HuH-7.5 (cell line): ENCODE measurements at regions not wholly inside any gene's neighbourhood (a gene's known extent, or its start where the extent isn't known, plus 50 kb on each side); places are given as distances from the start of the nearest gene placed in this dataset.

Experiments used
- DNase-seq: peaks from one replicate; pipeline ENCODE4 v3.0.0; 2011; ENCODE audit warnings: low spot score

- DNase-seq, result no peak
These were observed 86.0 kb upstream of the TP53I11 start for GRCh38 chr11:45036733-45037132.

DNA sequence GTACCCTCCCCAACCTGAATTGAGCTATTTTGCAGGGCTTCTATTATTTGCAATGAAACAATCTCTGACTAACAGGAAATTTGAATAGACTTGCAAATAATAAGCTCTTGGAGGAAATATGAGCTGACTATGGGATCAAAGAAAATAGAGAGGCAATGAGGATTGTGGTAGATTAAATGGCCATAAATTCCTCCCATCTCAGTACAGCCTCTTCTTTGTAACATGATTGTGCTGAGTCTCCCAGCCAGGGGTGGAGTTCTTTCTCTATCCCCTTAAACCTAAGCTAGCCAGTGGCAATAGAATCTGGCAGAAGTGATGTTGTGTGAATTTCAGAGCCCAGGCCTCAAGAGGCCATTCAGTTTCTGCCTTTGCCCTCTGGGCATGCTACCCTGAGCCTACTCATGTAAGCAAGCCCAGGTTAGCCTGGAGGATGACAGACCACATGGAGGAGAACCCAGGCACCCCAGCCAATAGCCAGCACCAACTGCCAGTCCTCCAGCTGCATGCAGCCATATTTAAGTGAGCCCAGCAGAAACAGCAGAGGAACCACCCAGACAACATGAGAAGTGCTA lies 86.8 kb upstream of the TP53I11 start:
- no peak for DNase-seq

GRCh38 chr11:45038923-45039322 lies 88.2 kb upstream of the TP53I11 start:
- DNase-seq, result no peak

DNA sequence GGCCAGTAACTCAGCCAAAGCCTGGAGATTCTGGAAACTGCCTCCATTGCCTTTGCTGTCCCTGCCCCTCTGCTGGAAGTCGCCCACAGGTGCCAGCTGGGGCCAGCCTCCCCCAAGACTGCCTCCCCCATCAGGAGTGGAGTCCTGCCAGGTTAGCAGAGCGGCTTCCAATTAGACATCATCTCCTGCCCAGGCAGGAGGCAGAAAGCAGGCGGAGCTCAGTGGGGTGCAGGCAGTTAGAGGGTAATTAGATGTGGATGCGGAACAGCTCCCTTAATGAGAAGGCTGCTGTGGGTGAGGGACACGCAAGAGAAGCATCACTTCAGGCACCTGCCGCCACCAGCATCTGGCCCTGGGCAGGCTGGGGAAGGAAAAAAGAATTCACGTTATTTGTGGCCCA lies 90.9 kb upstream of the TP53I11 start:
- DNase-seq, result no peak

DNA sequence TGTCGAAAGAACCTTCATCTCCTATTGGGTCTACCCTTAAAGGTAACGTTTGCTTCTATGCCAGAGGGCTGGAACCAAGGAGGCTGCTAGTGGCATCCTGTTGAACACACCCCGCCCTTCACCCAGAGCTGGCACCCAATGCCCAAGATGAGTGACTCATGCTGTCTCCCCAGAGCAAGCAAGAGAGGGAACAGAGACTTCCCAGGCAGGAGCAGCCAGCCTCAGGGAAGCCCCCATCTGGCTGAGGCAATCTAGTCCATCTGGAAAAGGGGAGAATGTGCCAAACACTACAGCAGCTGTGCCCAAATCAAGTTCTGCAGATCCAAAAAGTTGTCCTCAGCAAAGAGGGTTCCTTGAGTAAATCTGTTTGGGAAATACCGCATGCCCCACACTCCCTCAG lies 91.9 kb upstream of the TP53I11 start:
- no peak for DNase-seq

DNA sequence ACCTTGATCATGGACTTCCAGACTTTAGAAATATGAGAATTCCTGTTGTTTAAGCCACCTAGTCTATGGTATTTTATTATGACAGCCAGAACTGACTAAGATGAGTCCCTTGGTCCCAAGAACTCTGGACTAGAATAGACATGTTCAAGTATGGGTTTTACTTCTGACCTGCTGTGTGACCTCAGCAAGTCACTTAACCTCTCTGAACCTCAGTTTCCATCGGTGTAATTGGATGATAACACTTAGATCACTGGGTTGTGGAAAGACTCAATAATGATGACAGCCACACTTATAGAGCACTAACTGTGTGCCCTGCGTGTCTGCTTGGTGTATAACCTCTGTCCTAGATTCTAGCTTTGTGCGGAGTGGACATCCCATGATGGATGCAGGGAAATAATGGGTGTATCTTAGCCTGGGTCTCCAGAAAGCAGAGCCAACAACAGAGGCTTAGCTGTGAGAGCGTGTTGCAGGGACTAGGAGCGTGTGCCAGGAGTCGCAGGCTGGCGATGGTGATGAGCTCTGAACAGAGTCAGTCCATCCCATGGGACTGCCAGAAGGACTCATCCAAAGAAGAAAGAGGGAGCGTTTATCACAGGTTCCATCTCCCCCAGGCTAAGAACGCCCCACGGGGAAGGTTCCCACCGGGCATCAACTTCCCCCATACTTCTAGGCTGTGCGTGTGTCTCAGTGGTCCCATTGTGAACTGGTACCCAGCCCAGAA lies 93.2 kb upstream of the TP53I11 start:
- no peak for DNase-seq

- no peak for DNase-seq
These were observed 95.2 kb upstream of the TP53I11 start for GRCh38 chr11:45045683-45046471.

DNA sequence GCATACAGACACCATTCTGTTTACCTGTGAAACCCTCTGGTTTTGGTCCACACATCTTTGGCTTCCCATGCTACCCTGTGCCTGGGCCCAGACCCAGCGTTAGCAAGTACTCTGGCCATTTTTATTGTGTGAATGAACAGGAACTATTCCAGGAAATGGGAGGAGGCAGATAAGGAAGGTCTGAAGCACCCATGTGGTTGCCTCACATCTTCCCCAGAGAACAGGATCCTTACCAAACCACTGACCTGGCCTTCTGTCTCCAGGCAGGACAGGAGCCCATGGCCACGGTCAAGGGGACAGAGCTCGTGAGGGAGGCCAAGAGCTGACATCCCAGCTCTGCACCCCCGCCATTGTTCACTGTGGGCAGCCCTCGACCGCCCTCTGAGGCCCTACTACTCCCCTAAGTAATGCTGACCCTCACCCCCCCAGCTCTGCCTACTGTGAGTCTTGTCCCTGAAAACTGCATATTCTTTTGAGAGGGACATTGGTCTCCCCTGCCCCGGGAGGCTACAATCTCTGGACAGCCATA lies 97.7 kb upstream of the TP53I11 start:
- no peak for DNase-seq

GRCh38 chr11:45048870-45049691 lies 97.4 kb upstream of the PRDM11 start:
- DNase-seq, result no peak

DNA sequence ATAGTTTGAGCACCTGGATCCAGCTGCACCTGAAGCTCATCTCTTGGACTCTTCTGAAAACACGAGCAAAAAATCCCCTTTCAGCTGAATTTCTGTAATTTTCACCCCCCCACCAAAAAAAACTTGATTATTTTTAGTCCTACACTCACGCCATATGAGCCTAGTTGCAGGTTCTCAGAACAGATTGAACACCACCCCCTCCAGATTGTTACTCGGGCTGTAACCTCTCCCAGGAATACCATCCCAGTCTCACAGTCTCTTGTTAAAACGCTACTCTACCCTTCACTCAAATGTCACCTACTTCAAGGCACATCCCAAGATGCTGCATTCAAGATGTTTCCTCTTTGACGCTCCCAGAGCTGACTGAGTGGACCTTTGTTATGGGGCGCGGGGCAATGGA lies 96.3 kb upstream of the PRDM11 start:
- no peak for DNase-seq

DNA sequence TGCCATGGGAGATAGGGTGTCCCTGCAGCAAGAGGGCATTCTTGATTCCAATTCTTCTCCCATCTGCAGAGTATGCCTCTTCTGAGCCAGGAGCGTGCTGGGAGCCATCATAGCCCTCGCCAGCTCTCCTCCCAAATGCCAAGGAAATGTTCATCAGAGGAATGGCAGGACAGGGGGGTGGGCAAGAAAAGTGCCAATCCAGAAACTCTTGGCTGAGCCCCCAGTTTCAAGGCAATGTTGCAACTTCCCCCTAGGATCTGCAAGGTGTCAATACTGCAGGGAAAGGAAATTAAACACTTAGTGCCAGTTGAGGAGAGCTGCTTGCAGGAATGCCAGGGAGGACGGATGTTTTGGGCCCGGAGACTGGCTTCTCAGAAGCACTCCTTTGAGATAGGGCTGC lies 94.8 kb upstream of the PRDM11 start:
- no peak for DNase-seq

GRCh38 chr11:45052361-45052760 lies 94.1 kb upstream of the PRDM11 start:
- no peak for DNase-seq

DNA sequence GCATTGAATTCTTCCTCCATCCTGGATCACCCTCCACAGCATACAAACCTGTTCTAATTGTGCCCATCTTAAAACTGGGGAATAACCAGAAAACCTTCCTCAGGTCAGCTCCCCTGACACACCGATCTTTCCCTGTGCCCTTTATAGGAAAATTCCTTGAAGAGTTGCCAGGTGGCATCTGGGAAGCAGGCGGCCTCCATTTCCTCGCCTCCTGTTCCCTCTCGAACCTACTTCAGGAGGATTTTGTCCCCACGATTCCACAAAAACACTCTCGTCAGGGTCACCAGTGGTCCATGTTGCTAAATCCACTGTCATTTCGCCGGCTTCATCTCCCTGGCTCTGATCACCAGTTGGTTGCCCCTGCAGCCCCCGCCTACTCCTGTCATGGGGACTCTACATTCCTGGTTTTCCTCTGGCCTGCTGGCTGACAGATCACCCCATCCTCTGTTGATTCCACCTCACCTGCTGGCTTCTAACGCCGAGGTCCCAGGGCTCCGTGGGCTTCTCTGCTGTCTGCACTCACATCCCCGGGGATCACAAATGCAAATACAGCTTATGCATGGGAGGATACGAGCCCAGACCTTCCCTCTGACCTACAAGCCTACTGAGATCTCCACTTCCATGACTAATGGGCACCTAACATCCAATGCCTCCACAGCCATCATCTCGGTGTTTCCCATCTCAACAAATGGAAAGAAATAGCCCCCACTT lies 92.5 kb upstream of the PRDM11 start:
- DNase-seq, result no peak

GRCh38 chr11:45054956-45055355 lies 91.5 kb upstream of the PRDM11 start:
- DNase-seq, result no peak

GRCh38 chr11:45056529-45056928 lies 89.9 kb upstream of the PRDM11 start:
- no peak for DNase-seq

DNA sequence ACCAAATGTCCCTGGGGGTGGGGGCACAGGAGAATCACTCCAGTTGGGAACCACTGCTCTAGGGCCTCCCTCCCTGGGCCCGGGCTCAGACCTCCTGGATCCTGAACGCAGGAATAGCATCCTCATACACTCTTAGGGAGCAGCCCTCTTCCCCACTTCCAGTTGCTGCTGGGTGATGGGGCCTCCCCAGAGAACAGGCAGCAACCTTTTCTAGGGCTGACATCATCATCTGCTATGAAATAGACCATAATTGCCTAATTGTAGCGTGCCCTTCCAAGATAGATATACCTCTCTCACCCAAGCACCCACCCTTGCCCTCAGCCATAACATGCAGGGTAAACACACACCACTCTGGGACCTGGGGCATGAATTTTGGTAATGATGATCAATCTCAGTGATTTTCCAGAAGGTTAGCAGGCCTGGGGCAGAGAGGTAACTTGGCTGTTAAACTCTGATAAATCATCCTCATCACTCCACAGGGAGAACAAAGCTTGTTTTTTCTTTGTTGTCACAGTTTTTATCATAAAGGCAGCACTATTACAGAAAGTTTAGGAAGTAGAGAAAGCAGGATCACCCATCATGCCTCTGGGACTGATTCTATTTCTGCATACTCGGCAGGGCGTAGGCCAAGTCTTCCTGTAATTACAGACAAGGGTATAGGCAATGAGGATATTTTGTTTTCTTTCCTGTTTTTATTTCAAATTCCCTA lies 88.3 kb upstream of the PRDM11 start:
- DNase-seq, result no peak

- no peak for DNase-seq
These were observed 87.8 kb upstream of the PRDM11 start for GRCh38 chr11:45058647-45058950.

DNA sequence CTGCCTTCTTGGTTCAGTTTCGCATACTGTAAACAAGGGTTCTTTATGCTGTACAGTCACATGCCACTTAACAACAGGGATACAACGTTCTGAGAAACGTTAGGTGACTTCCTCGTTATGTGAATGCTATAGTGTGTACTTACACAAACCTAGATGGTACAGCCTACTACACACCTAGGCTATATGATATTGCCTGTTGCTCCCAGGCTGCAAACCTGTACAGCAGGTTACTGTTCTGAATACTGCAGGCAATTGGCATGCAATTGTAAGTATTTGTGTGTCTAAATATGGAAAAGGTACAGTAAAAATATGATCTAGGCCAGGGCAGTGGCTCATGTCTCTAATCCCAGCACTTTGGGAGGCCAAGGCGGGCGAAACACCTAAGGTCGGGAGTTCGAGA lies 85.7 kb upstream of the PRDM11 start:
- no peak for DNase-seq

DNA sequence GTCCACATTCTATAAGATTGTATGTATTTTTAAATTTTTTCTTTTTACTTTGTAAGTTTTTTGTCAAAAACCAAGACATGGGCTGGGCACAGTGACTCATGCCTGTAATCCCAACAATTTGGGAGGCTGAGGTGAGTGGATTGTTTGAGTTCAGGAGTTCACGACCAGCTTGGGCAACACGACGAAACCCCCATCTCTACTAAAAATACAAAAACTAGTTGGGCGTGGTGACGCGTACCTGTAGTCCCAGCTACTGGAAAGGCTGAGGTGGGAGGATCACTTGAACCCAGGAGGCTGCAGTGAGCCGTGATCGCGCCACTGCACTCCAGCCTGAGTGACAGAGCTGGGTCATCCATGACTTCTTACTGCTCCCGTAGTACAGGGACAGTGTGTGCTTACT lies 84.8 kb upstream of the PRDM11 start:
- no peak for DNase-seq

GRCh38 chr11:45062115-45062514 lies 84.3 kb upstream of the PRDM11 start:
- no peak for DNase-seq

DNA sequence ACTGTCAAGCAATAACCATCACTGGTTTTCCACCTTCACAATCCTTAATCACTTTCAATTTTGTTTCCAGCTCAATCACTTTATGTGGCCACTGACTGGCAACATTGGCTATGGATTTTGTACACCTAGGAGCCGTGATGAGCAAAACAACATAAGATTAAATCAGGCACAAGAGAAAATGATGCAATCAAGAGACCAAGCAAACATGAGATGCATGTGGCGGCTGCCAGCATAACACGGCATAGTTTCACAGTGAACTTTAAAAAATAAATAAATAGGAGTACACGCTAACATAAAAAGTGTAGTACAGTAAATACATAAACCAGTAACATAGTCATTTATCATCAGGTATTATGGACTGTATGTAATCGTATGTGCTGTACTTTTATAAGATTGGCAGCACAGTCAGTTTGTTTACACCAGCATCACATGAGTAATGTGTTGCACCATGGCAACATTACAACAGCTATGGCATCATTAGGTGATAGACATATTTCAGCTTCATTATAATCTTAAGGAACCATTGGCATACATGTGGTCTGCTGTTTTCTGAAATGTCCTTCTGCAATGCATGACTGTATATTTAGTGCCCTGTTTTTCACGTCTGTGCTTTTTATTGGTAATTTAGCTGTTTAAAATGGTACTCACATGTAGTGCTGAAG lies 83.3 kb upstream of the PRDM11 start:
- no peak for DNase-seq
